H9 (cell line): ENCODE measurements at regions not wholly inside any gene's neighbourhood (a gene's known extent, or its start where the extent isn't known, plus 50 kb on each side); places are given as distances from the start of the nearest gene placed in this dataset.

Experiments
- DNase-seq: peaks from one replicate; pipeline ENCODE4 v3.0.0-alpha.2; 2017
- H2AFZ ChIP-seq: one replicate; pipeline ENCODE4 v1.6.1; 2013; ENCODE audit warnings: mild to moderate bottlenecking, low read length, control low read depth, moderate library complexity
- H2AK5ac ChIP-seq: 2 replicates; pipeline ENCODE4 v1.6.1; 2013; ENCODE audit warnings: low read length, control low read depth, mixed read lengths; ENCODE audit not compliant: insufficient read length
- H2BK120ac ChIP-seq: one replicate; pipeline ENCODE4 v1.6.1; 2013; ENCODE audit warnings: low read depth, mild to moderate bottlenecking, low read length, control low read depth, inconsistent platforms; ENCODE audit not compliant: poor library complexity, severe bottlenecking
- H2BK12ac ChIP-seq: 2 replicates; pipeline ENCODE4 v1.6.1; 2013; ENCODE audit warnings: low read length, control low read depth, mixed read lengths, low read depth; ENCODE audit not compliant: insufficient read length
- H2BK15ac ChIP-seq: 2 replicates; pipeline ENCODE4 v1.6.1; 2013; ENCODE audit warnings: low read depth, low read length, control low read depth
- H2BK20ac ChIP-seq: one replicate; pipeline ENCODE4 v1.6.1; 2013; ENCODE audit warnings: low read depth, mild to moderate bottlenecking, low read length, control low read depth, inconsistent platforms; ENCODE audit not compliant: poor library complexity, severe bottlenecking
- H2BK5ac ChIP-seq: 2 replicates; pipeline ENCODE4 v1.6.1; 2013; ENCODE audit warnings: low read length, control low read depth, mixed read lengths; ENCODE audit not compliant: insufficient read length
- H3K14ac ChIP-seq: 2 replicates; pipeline ENCODE4 v1.6.1; 2013; ENCODE audit warnings: low read length, control low read depth; ENCODE audit not compliant: insufficient read depth
- H3K18ac ChIP-seq: 2 replicates; pipeline ENCODE4 v1.6.1; 2013; ENCODE audit warnings: low read depth, mild to moderate bottlenecking, mixed read lengths, low read length, control low read depth; ENCODE audit not compliant: insufficient read length
- H3K23ac ChIP-seq: 2 replicates; pipeline ENCODE4 v1.6.1; 2013; ENCODE audit warnings: low read length, control low read depth, mixed read lengths, low read depth; ENCODE audit not compliant: insufficient read length
- H3K23me2 ChIP-seq: 2 replicates; pipeline ENCODE4 v1.6.1; 2013; ENCODE audit warnings: low read depth, mild to moderate bottlenecking, mixed read lengths, low read length, control low read depth; ENCODE audit not compliant: insufficient read length, poor library complexity, severe bottlenecking
- H3K27ac ChIP-seq: 2 replicates; pipeline ENCODE4 v1.5.1; 2013; ENCODE audit warnings: low read length, control low read depth, mixed read lengths, low read depth; ENCODE audit not compliant: insufficient read length
- H3K27me3 ChIP-seq: 2 replicates; pipeline ENCODE4 v1.6.1; 2013; ENCODE audit warnings: low read length, control low read depth, inconsistent platforms; ENCODE audit not compliant: insufficient read depth
- H3K4ac ChIP-seq: 2 replicates; pipeline ENCODE4 v1.6.1; 2013; ENCODE audit warnings: low read depth, mild to moderate bottlenecking, control low read depth, inconsistent platforms, low read length, moderate library complexity
- H3K4me1 ChIP-seq: 2 replicates; pipeline ENCODE4 v1.6.1; 2013; ENCODE audit warnings: low read length, control low read depth, inconsistent platforms; ENCODE audit not compliant: insufficient read depth
- H3K4me2 ChIP-seq: 2 replicates; pipeline ENCODE4 v1.6.1; 2013; ENCODE audit warnings: low read length, control low read depth, mixed read lengths; ENCODE audit not compliant: insufficient read length, insufficient read depth
- H3K56ac ChIP-seq: 2 replicates; pipeline ENCODE4 v1.6.1; 2013; ENCODE audit warnings: low read depth, mild to moderate bottlenecking, mixed read lengths, low read length, control low read depth; ENCODE audit not compliant: insufficient read length
- H3K79me1 ChIP-seq: 2 replicates; pipeline ENCODE4 v1.6.1; 2013; ENCODE audit warnings: low read depth, mild to moderate bottlenecking, moderate library complexity, low read length, control low read depth, inconsistent platforms; ENCODE audit not compliant: insufficient read depth, poor library complexity, severe bottlenecking
- H3K79me2 ChIP-seq: 2 replicates; pipeline ENCODE4 v1.6.1; 2013; ENCODE audit warnings: low read length, control low read depth, inconsistent platforms; ENCODE audit not compliant: insufficient read depth
- H3K9ac ChIP-seq: 2 replicates; pipeline ENCODE4 v1.6.1; 2013; ENCODE audit warnings: low read length, control low read depth, mixed read lengths; ENCODE audit not compliant: insufficient read length; ENCODE audit errors: extremely low read depth
- H3K9me3 ChIP-seq: one replicate; pipeline ENCODE4 v1.6.1; 2013; ENCODE audit warnings: low read depth, low read length, inconsistent platforms; ENCODE audit not compliant: control insufficient read depth
- H3T11ph ChIP-seq: one replicate; pipeline ENCODE4 v1.6.1; 2013; ENCODE audit warnings: mild to moderate bottlenecking, low read length, control low read depth, inconsistent platforms
- H4K20me1 ChIP-seq: one replicate; pipeline ENCODE4 v1.6.1; 2013; ENCODE audit not compliant: control insufficient read depth, insufficient read length, insufficient read depth
- H4K5ac ChIP-seq: 2 replicates; pipeline ENCODE4 v1.6.1; 2013; ENCODE audit warnings: low read depth, mild to moderate bottlenecking, mixed read lengths, low read length, control low read depth; ENCODE audit not compliant: insufficient read length
- H4K8ac ChIP-seq: replicated peaks from 2 replicates; pipeline ENCODE4 v1.6.1; 2013; ENCODE audit warnings: low read length, control low read depth, mixed read lengths, low read depth; ENCODE audit not compliant: insufficient read length
- H4K91ac ChIP-seq: 2 replicates; pipeline ENCODE4 v1.6.1; 2013; ENCODE audit warnings: low read depth, mild to moderate bottlenecking, moderate library complexity, mixed read lengths, low read length, control low read depth; ENCODE audit not compliant: insufficient read length
- H3K27ac Mint-ChIP-seq, 3 experiments: 2 replicates in 2 of 3; 3 replicates in 1 of 3; pipeline ENCODE4 v1.8.0; 2020 to 2021; ENCODE audit warnings: mixed read lengths in 3 of 3, mild to moderate bottlenecking in 1 of 3, moderate library complexity in 1 of 3
- H3K27me3 Mint-ChIP-seq: 2 replicates; pipeline ENCODE4 v1.8.0; 2021; ENCODE audit warnings: low read depth, mild to moderate bottlenecking, moderate library complexity, mixed read lengths
- H3K36me3 Mint-ChIP-seq, 3 experiments: 2 replicates in 2 of 3; 3 replicates in 1 of 3; pipeline ENCODE4 v1.8.0; 2020 to 2021; ENCODE audit warnings: low read depth in 3 of 3, mixed read lengths in 3 of 3; ENCODE audit not compliant: insufficient read depth in 1 of 3
- H3K4me1 Mint-ChIP-seq, 2 experiments: 2 replicates each; pipeline ENCODE4 v1.8.0; 2020; ENCODE audit warnings: mixed read lengths in 2 of 2
- H3K4me3 Mint-ChIP-seq, 2 experiments: 2 replicates in 1 of 2; 3 replicates in 1 of 2; pipeline ENCODE4 v1.8.0; 2020 to 2021; ENCODE audit warnings: mild to moderate bottlenecking in 2 of 2, mixed read lengths in 2 of 2, moderate library complexity in 1 of 2
- H3K9me3 Mint-ChIP-seq, 2 experiments: 2 replicates in 1 of 2; 3 replicates in 1 of 2; pipeline ENCODE4 v1.8.0; 2020; ENCODE audit warnings: mild to moderate bottlenecking in 2 of 2, mixed read lengths in 2 of 2, moderate library complexity in 1 of 2
- WGBS: extraction: QIAGEN DNeasy Blood & Tissue Kit; methylation state at CpG from one replicate; pipeline ENCODE4 v1.1.7; 2013; ENCODE audit warnings: missing lambda C conversion rate, low lambda C conversion rate, mixed read lengths; ENCODE audit not compliant: insufficient read length; ENCODE audit errors: extremely low coverage; 5-methylcytosine and 5-hydroxymethylcytosine counted together
- TF ChIP-seq, protein P1 (sequence below): fragments of 200-600 bp; sonication (generic); conservative IDR thresholded peaks from 3 replicates; pipeline ENCODE4 v1.8.0; 2021; ENCODE audit warnings: antibody characterized with exemption, mild to moderate bottlenecking

DNA sequence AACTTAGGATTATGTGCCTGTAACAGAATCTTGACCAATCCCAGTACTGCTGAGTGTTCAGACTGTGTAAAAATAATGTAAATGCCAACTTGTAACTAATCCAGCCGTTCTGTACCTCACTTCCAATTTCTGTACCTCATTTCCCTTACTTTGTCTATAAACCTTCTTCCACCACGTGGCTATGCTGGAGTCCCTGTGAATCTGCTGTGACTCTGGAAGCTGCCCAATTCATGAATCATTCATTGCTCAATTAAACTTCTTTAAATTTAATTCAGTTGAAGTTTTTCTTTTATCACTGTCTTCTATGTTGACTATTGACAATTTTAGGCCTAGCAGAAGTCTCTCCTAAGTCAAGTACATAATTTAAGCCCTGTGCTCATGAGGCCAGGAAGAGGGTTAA is 215.3 kb upstream of the RHOBTB1 start:
- Mint-ChIP-seq H3K27ac (no peak overlapping the region), H3K27me3 (no peaks in the 10 kb centered on the region), H3K9me3 (no peaks in the 10 kb centered on the region), H3K4me3 (no peak overlapping the region), H3K36me3 (no peaks in the 10 kb centered on the region), H3K4me1 (peaks cover 6 to 10% of the 10 kb centered on the region in 2 experiments; a peak in 3 of 4 replicates)
- Histone ChIP-seq H3K9ac (no peak overlapping the region), H3K23me2 (no peaks in the 10 kb centered on the region), H3K79me1 (no peaks in the 10 kb centered on the region), H3K4me1 (peaks cover 2% of the 10 kb centered on the region; the same call in 1 of the 2 replicates), H4K5ac (no peak overlapping the region), H2BK20ac (no peak overlapping the region), H3K27me3 (no peaks in the 10 kb centered on the region), H3K18ac (no peak overlapping the region), H2BK15ac (no peak overlapping the region), H2BK5ac (no peak overlapping the region), H3K4ac (no peak overlapping the region), H3K9me3 (no peaks in the 10 kb centered on the region), H4K20me1 (no peaks in the 10 kb centered on the region), H2AK5ac (no peak overlapping the region), H2BK120ac (no peak overlapping the region), H2BK12ac (no peak overlapping the region), H3T11ph (no peak overlapping the region), H3K14ac (no peak overlapping the region), H2AFZ (no peak overlapping the region), H3K56ac (no peak overlapping the region), H4K8ac (no peak overlapping the region), H3K27ac (no peak overlapping the region), H4K91ac (no peak overlapping the region), H3K79me2 (no peaks in the 10 kb centered on the region), H3K4me2 (no peak overlapping the region), H3K23ac (no peak overlapping the region)
- WGBS = no CpG with 5 or more reads among the region's 2 CpGs
- DNase-seq = no peak
- TF ChIP-seq, protein P1, sequence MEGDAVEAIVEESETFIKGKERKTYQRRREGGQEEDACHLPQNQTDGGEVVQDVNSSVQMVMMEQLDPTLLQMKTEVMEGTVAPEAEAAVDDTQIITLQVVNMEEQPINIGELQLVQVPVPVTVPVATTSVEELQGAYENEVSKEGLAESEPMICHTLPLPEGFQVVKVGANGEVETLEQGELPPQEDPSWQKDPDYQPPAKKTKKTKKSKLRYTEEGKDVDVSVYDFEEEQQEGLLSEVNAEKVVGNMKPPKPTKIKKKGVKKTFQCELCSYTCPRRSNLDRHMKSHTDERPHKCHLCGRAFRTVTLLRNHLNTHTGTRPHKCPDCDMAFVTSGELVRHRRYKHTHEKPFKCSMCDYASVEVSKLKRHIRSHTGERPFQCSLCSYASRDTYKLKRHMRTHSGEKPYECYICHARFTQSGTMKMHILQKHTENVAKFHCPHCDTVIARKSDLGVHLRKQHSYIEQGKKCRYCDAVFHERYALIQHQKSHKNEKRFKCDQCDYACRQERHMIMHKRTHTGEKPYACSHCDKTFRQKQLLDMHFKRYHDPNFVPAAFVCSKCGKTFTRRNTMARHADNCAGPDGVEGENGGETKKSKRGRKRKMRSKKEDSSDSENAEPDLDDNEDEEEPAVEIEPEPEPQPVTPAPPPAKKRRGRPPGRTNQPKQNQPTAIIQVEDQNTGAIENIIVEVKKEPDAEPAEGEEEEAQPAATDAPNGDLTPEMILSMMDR = no peak
